Common myeloid progenitor, CD34-positive (primary cell): ENCODE measurements at regions not wholly inside any gene's neighbourhood (a gene's known extent, or its start where the extent isn't known, plus 50 kb on each side); places are given as distances from the start of the nearest gene placed in this dataset.

Experiments used
- CTCF ChIA-PET: fragments of 350-600 bp; sonication (Branson Sonifier 250); formaldehyde crosslinking; loops from one replicate; lab custom pipeline; 2021; ENCODE audit warnings: antibody characterized with exemption; lab: Charles Lee
- POLR2A ChIA-PET: fragments of 350-600 bp; sonication (Branson Sonifier 250); formaldehyde crosslinking; loops from one replicate; lab custom pipeline; 2021; ENCODE audit warnings: antibody characterized with exemption; lab: Charles Lee
- DNase-seq, 3 donors: peaks; one replicate each; pipeline versions ENCODE4 v3.0.0 to v3.0.0-alpha.2; 2013
- H3K27ac ChIP-seq, 2 experiments: 1 replicate in 1 of 2; 2 replicates in 1 of 2; pipeline ENCODE4 v1.7.0; 2013; ENCODE audit warnings: inconsistent platforms in 2 of 2, low read length in 2 of 2, mild to moderate bottlenecking in 2 of 2, low read depth in 1 of 2, moderate library complexity in 1 of 2; ENCODE audit not compliant: severe bottlenecking in 2 of 2, insufficient read depth in 1 of 2, poor library complexity in 1 of 2
- H3K27me3 ChIP-seq, 5 experiments: replicated peaks in 2 of 5; 1 replicate in 3 of 5; 2 replicates in 2 of 5; pipeline versions ENCODE4 v1.6.1 to v1.7.0; 2013; ENCODE audit warnings: low read length in 4 of 5, mild to moderate bottlenecking in 2 of 5, moderate library complexity in 2 of 5, inconsistent platforms in 1 of 5; ENCODE audit not compliant: insufficient read depth in 5 of 5, control insufficient read depth in 4 of 5
- H3K36me3 ChIP-seq, 4 experiments: 1 replicate in 2 of 4; 2 replicates in 2 of 4; pipeline versions ENCODE4 v1.6.1 to v1.7.0; 2013; ENCODE audit warnings: low read length in 3 of 4, control low read depth in 1 of 4, mild to moderate bottlenecking in 1 of 4; ENCODE audit not compliant: control insufficient read depth in 4 of 4, insufficient read depth in 4 of 4
- H3K4me1 ChIP-seq, 4 experiments: 1 replicate in 3 of 4; 2 replicates in 1 of 4; pipeline versions ENCODE4 v1.6.1 to v1.7.1; 2013; ENCODE audit warnings: low read length in 3 of 4, mild to moderate bottlenecking in 3 of 4, control low read depth in 1 of 4, inconsistent platforms in 1 of 4, moderate library complexity in 1 of 4; ENCODE audit not compliant: control insufficient read depth in 4 of 4, insufficient read depth in 4 of 4; ENCODE audit errors: control extremely low read depth in 1 of 4
- H3K4me3 ChIP-seq, 7 experiments: 1 replicate in 4 of 7; 2 replicates in 3 of 7; pipeline versions ENCODE4 v1.5.1 to v1.7.0; 2013; ENCODE audit warnings: mild to moderate bottlenecking in 7 of 7, low read length in 6 of 7, moderate library complexity in 6 of 7, inconsistent platforms in 2 of 7, low read depth in 2 of 7, control low read depth in 1 of 7; ENCODE audit not compliant: insufficient read depth in 4 of 7, control insufficient read depth in 1 of 7; ENCODE audit errors: extremely low read depth in 1 of 7
- H3K9me3 ChIP-seq, 5 experiments: 1 replicate in 4 of 5; 2 replicates in 1 of 5; pipeline versions ENCODE4 v1.6.1 to v1.7.1; 2013; ENCODE audit warnings: low read length in 4 of 5, mild to moderate bottlenecking in 2 of 5, inconsistent platforms in 1 of 5, low read depth in 1 of 5, moderate library complexity in 1 of 5; ENCODE audit not compliant: control insufficient read depth in 4 of 5, insufficient read depth in 2 of 5; ENCODE audit errors: control extremely low read depth in 1 of 5
- WGBS: methylation state at CpG from one replicate; pipeline ENCODE4 v1.1.5; 2013; ENCODE audit not compliant: insufficient coverage; 5-methylcytosine and 5-hydroxymethylcytosine counted together

GRCh38 chr6:144811140-144811539 is 526.0 kb downstream of the UTRN start:
- Histone ChIP-seq H3K4me1 (no peaks in the 10 kb centered on the region), H3K9me3 (no peaks in the 10 kb centered on the region), H3K27me3 (no peaks in the 10 kb centered on the region), H3K36me3 (peaks cover 4 to 31% (median 19%) of the 10 kb centered on the region in 4 experiments), H3K4me3 (no peak overlapping the region), H3K27ac (peak overlapping the region in 1 of 2 experiments; percentile 3)
- ChIA-PET POLR2A (no interaction called here), CTCF (no interaction called here)
- DNase-seq = no peak
- WGBS = 100% methylated on average over 1 of the region's 5 CpGs

GRCh38 chr6:144816936-144817335 is 531.8 kb downstream of the UTRN start:
- no CpG with 5 or more reads among the region's 1 CpG for WGBS
- H3K4me1 ChIP-seq = peaks cover 0 to 3% (median 0%) of the 10 kb centered on the region in 4 experiments
- CTCF ChIA-PET = no interaction called here
- POLR2A ChIA-PET = no interaction called here
- H3K27me3 ChIP-seq = no peaks in the 10 kb centered on the region
- DNase-seq = no peak
- H3K9me3 ChIP-seq = no peaks in the 10 kb centered on the region
- H3K27ac ChIP-seq = no peak overlapping the region
- peaks cover 4 to 17% (median 10%) of the 10 kb centered on the region in 4 experiments for H3K36me3 ChIP-seq
- no peak overlapping the region for H3K4me3 ChIP-seq

GRCh38 chr6:144820270-144820669 is 535.1 kb downstream of the UTRN start:
- H3K4me3 ChIP-seq = no peak overlapping the region
- no peaks in the 10 kb centered on the region for H3K9me3 ChIP-seq
- POLR2A ChIA-PET = no interaction called here
- peaks cover 0 to 3% (median 0%) of the 10 kb centered on the region in 4 experiments for H3K4me1 ChIP-seq
- DNase-seq = peak; percentile 3 to 69 (median 33)
- CTCF ChIA-PET = no interaction called here
- H3K27ac ChIP-seq = no peak overlapping the region
- H3K36me3 ChIP-seq = peaks cover 2 to 11% (median 7%) of the 10 kb centered on the region in 4 experiments
- no CpG with 5 or more reads among the region's 1 CpG for WGBS
- no peaks in the 10 kb centered on the region for H3K27me3 ChIP-seq

GRCh38 chr6:144823131-144823530 is 538.0 kb downstream of the UTRN start:
- H3K4me1 ChIP-seq = peaks cover 0 to 5% (median 0%) of the 10 kb centered on the region in 4 experiments
- no peak overlapping the region for H3K4me3 ChIP-seq
- CTCF ChIA-PET = no interaction called here
- H3K36me3 ChIP-seq = peaks cover 5 to 16% (median 8%) of the 10 kb centered on the region in 4 experiments
- 97% methylated on average over 4 of the region's 4 CpGs for WGBS
- DNase-seq = no peak
- H3K9me3 ChIP-seq = peaks cover 0 to 1% (median 0%) of the 10 kb centered on the region in 5 experiments
- H3K27ac ChIP-seq = no peak overlapping the region
- POLR2A ChIA-PET = no interaction called here
- no peaks in the 10 kb centered on the region for H3K27me3 ChIP-seq

GRCh38 chr6:144824018-144824417 is 538.9 kb downstream of the UTRN start:
- Histone ChIP-seq H3K27me3 (no peaks in the 10 kb centered on the region), H3K36me3 (peaks cover 8 to 23% (median 13%) of the 10 kb centered on the region in 4 experiments), H3K27ac (no peak overlapping the region), H3K4me1 (peaks cover 0 to 5% (median 0%) of the 10 kb centered on the region in 4 experiments), H3K9me3 (peaks cover 0 to 1% (median 0%) of the 10 kb centered on the region in 5 experiments), H3K4me3 (no peak overlapping the region)
- ChIA-PET CTCF (interaction anchor here (1.7 kb wide), 1 partner anchor 306 kb away, joined by 3 read pairs; no protein-coding TSS in a partner anchor), POLR2A (no interaction called here)
- DNase-seq = no peak

- no peak for DNase-seq
- H3K36me3 ChIP-seq = peaks cover 27 to 58% (median 35%) of the 10 kb centered on the region in 4 experiments
- no peaks in the 10 kb centered on the region for H3K27me3 ChIP-seq
- H3K9me3 ChIP-seq = no peaks in the 10 kb centered on the region
- no peaks in the 10 kb centered on the region for H3K4me1 ChIP-seq
- CTCF ChIA-PET = interaction anchor here (0.8 kb wide), 1 partner anchor 9 kb away, joined by 3 read pairs; no protein-coding TSS in a partner anchor
- no peak overlapping the region for H3K4me3 ChIP-seq
- H3K27ac ChIP-seq = no peak overlapping the region
- POLR2A ChIA-PET = no interaction called here
- 87% methylated on average over 6 of the region's 6 CpGs for WGBS
Observed at GRCh38 chr6:144834426-144835038, 549.4 kb downstream of the UTRN start.

GRCh38 chr6:144835322-144835973 is 550.3 kb downstream of the UTRN start:
- Histone ChIP-seq H3K36me3 (peaks cover 27 to 61% (median 37%) of the 10 kb centered on the region in 4 experiments), H3K27me3 (no peaks in the 10 kb centered on the region), H3K27ac (no peak overlapping the region), H3K4me3 (no peak overlapping the region), H3K4me1 (no peaks in the 10 kb centered on the region), H3K9me3 (no peaks in the 10 kb centered on the region)
- ChIA-PET POLR2A (no interaction called here), CTCF (interaction anchor here (0.8 kb wide), 1 partner anchor 8 kb away, joined by 3 read pairs; no protein-coding TSS in a partner anchor)
- no peak for DNase-seq
- WGBS = 100% methylated on average over 5 of the region's 6 CpGs
